Embryonic facial prominence (tissue), 1 donor: ENCODE measurements at regions not wholly inside any gene's neighbourhood (a gene's known extent, or its start where the extent isn't known, plus 50 kb on each side); places are given as distances from the start of the nearest gene placed in this dataset.
"Not testable (repeated sequence)": the region's sequence is repeated elsewhere in the genome, so short reads cannot be mapped to it uniquely, and the experiment has no call there.

Experiments
- DNase-seq: peaks from one replicate; pipeline ENCODE4 v3.0.0-alpha.2; 2016; ENCODE audit errors: extremely low spot score

- no peak for DNase-seq
Observed at GRCh38 chr22:49676783-49677494, 150.7 kb downstream of the BRD1 start.

GRCh38 chr22:49676230-49676629 lies 151.4 kb downstream of the BRD1 start:
- no peak for DNase-seq

GRCh38 chr22:49674479-49675050 lies 153.1 kb downstream of the BRD1 start:
- DNase-seq, result no peak

- DNase-seq, result no peak
Observed at GRCh38 chr22:49673048-49673447, 154.6 kb downstream of the BRD1 start.

GRCh38 chr22:49672014-49672516 lies 155.6 kb downstream of the BRD1 start:
- no peak for DNase-seq

GRCh38 chr22:49671331-49672013 lies 156.2 kb downstream of the BRD1 start:
- no peak for DNase-seq

- no peak for DNase-seq
Observed at GRCh38 chr22:49670456-49671330, 157.0 kb downstream of the BRD1 start.

- DNase-seq, result not testable (repeated sequence)
Observed at GRCh38 chr22:49669969-49670455, 157.7 kb downstream of the BRD1 start.

- DNase-seq, result not testable (repeated sequence)
Observed at GRCh38 chr22:49669427-49669968, 158.2 kb downstream of the BRD1 start.

- DNase-seq, result no peak
Observed at GRCh38 chr22:49668402-49668801, 159.3 kb downstream of the BRD1 start.

- no peak for DNase-seq
Observed at GRCh38 chr22:49667236-49667635, 160.4 kb downstream of the BRD1 start.

- no peak for DNase-seq
Observed at GRCh38 chr22:49666146-49666809, 161.4 kb downstream of the BRD1 start.

GRCh38 chr22:49664891-49665290 lies 162.8 kb downstream of the BRD1 start:
- DNase-seq, result no peak

GRCh38 chr22:49664371-49664881 lies 163.2 kb downstream of the BRD1 start:
- no peak for DNase-seq

- DNase-seq, result no peak
Observed at GRCh38 chr22:49663823-49664222, 163.8 kb downstream of the BRD1 start.

- DNase-seq, result no peak
Observed at GRCh38 chr22:49663311-49663711, 164.4 kb downstream of the BRD1 start.

GRCh38 chr22:49662681-49663080 lies 165.0 kb downstream of the BRD1 start:
- DNase-seq, result no peak

- no peak for DNase-seq
Observed at GRCh38 chr22:49660794-49661781, 166.6 kb downstream of the BRD1 start.

GRCh38 chr22:49660321-49660720 lies 167.4 kb downstream of the BRD1 start:
- DNase-seq, result no peak
